Smooth muscle cell (in vitro differentiated cells): ENCODE measurements at regions not wholly inside any gene's neighbourhood (a gene's known extent, or its start where the extent isn't known, plus 50 kb on each side); places are given as distances from the start of the nearest gene placed in this dataset.
A peak's percentile ranks its signal among the peaks of the same experiment; 100 is the strongest.

Experiments
- DNase-seq: peaks from one replicate; lab custom pipeline; 2025; ENCODE audit not compliant: unreplicated experiment; lab: John Stamatoyannopoulos, UW
- H2AFZ ChIP-seq: fragments of 200-600 bp; sonication (generic); 2 replicates; pipeline ENCODE4 v1.6.0; 2016; ENCODE audit warnings: antibody characterized with exemption, low read depth, mild to moderate bottlenecking
- H3F3A ChIP-seq: fragments of 200-600 bp; sonication (generic); 2 replicates; pipeline ENCODE4 v1.6.0; 2017; ENCODE audit warnings: antibody characterized with exemption, low read depth
- H3K27ac ChIP-seq: fragments of 200-600 bp; sonication (generic); 2 replicates; pipeline ENCODE4 v1.5.1; 2016; ENCODE audit warnings: low read depth, mild to moderate bottlenecking
- H3K27me3 ChIP-seq: fragments of 200-600 bp; sonication (generic); 2 replicates; pipeline ENCODE4 v1.6.1; 2016; ENCODE audit warnings: low read depth, mild to moderate bottlenecking
- H3K36me3 ChIP-seq: fragments of 200-600 bp; sonication (generic); 2 replicates; pipeline ENCODE4 v1.5.1; 2016; ENCODE audit warnings: low read depth
- H3K4me1 ChIP-seq: fragments of 200-600 bp; sonication (generic); 2 replicates; pipeline ENCODE4 v1.5.1; 2016; ENCODE audit warnings: low read depth
- H3K4me2 ChIP-seq: fragments of 200-600 bp; sonication (generic); 2 replicates; pipeline ENCODE4 v1.6.0; 2016; ENCODE audit warnings: mild to moderate bottlenecking
- H3K4me3 ChIP-seq: fragments of 200-600 bp; sonication (generic); 2 replicates; pipeline ENCODE4 v1.5.1; 2016; ENCODE audit warnings: mild to moderate bottlenecking
- H3K79me2 ChIP-seq: fragments of 200-600 bp; sonication (generic); 2 replicates; pipeline ENCODE4 v1.6.0; 2016; ENCODE audit warnings: low read depth, mild to moderate bottlenecking
- H3K9ac ChIP-seq: fragments of 200-600 bp; sonication (generic); 2 replicates; pipeline ENCODE4 v1.6.0; 2016; ENCODE audit warnings: low read depth
- H3K9me3 ChIP-seq: fragments of 200-600 bp; sonication (generic); replicated peaks from 2 replicates; pipeline ENCODE4 v1.5.1; 2016; ENCODE audit warnings: low read depth
- H4K20me1 ChIP-seq: fragments of 200-600 bp; sonication (generic); 2 replicates; pipeline ENCODE4 v1.6.0; 2016; ENCODE audit warnings: low read depth
- CTCF ChIP-seq: fragments of 200-600 bp; sonication (generic); IDR thresholded peaks from 2 replicates; pipeline ENCODE4 v1.5.1; 2017; ENCODE audit warnings: borderline replicate concordance, mild to moderate bottlenecking, antibody characterized with exemption; ENCODE audit not compliant: insufficient read depth, poor library complexity, severe bottlenecking
- WGBS: methylation state at CpG from one replicate; pipeline ENCODE4 v1.1.7; 2016; ENCODE audit warnings: low lambda C conversion rate; 5-methylcytosine and 5-hydroxymethylcytosine counted together

DNA sequence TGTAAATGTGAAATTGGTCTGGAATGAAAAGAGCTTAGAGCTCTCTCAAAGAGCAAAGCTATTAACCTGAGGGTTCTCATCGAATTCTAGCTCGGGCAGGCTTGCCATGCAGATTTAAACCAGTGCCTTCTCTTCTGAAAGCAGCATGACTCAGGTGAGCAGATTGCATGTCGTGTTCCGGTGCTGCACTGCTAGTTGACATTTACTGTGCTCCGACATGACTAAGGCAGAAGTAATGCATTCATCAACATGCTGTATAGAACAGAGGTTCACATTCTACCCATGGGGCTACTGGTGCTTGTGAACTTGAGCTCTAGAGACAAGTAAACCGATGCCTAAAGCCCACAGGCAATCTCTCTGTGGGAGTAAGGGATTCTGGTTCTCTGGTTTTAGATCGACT lies 947.7 kb downstream of the EFNB2 start:
- peak overlapping the region; percentile 70 for H3K27ac ChIP-seq
- H3K36me3 ChIP-seq = no peaks in the 10 kb centered on the region
- H3K4me2 ChIP-seq = no peak overlapping the region
- no peak for TF ChIP-seq CTCF
- WGBS = 46% methylated on average over 7 of the region's 7 CpGs
- no peak overlapping the region for H2AFZ ChIP-seq
- H3K27me3 ChIP-seq = no peaks in the 10 kb centered on the region
- H3K9ac ChIP-seq = no peak overlapping the region
- DNase-seq = no peak
- no peak overlapping the region for H3K4me3 ChIP-seq
- no peaks in the 10 kb centered on the region for H3K79me2 ChIP-seq
- H4K20me1 ChIP-seq = no peaks in the 10 kb centered on the region
- no peaks in the 10 kb centered on the region for H3K4me1 ChIP-seq
- no peaks in the 10 kb centered on the region for H3F3A ChIP-seq
- no peaks in the 10 kb centered on the region for H3K9me3 ChIP-seq

DNA sequence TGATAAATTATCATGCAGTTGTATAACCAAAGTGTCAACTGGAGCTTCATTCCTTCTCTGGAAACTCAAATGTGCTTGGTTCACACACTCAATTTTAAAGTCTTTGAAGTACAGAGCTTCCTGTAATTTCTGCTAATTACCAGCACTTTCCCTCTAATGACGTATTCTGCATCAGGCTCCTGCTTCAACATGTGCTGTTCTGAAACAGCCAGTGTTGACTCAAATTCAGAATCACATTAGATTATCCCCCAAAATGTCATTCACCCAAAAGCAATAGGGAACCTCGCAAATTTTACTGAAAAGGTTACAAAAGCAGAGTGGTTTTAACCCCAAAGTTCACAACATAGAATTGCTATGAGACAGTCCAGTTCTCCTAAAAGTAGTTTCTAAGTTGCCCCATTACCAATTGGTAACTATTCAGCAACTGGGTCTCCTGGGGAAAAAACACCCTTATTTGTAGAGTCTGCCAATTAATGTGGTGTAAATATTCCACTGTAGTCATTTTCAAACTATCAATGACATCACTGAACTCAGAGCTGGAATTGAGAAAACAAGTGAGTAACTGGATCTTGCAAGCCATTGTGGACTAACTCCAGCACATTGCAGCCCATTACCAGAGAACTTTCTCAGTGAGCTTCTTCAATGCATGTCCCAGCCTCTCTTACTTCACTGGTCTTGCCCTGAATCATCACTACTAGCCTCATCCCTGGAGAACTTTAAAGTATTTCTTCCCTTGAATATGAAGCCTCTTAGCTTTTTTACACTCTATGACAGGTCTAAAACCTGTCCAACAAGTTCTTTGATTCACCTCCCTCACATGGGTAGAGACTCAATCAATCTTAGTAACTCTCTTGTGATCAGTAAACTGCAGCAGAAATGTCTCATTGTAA lies 955.4 kb downstream of the EFNB2 start:
- Histone ChIP-seq H2AFZ (no peak overlapping the region), H3F3A (no peaks in the 10 kb centered on the region), H3K27me3 (no peaks in the 10 kb centered on the region), H3K9me3 (no peaks in the 10 kb centered on the region), H3K79me2 (no peaks in the 10 kb centered on the region), H3K4me2 (no peak overlapping the region), H3K36me3 (no peaks in the 10 kb centered on the region), H4K20me1 (no peaks in the 10 kb centered on the region), H3K27ac (peak overlapping the region; percentile 66), H3K4me3 (no peak overlapping the region), H3K4me1 (no peaks in the 10 kb centered on the region), H3K9ac (no peak overlapping the region)
- 88% methylated on average over 2 of the region's 2 CpGs for WGBS
- no peak for TF ChIP-seq CTCF
- DNase-seq = no peak

DNA sequence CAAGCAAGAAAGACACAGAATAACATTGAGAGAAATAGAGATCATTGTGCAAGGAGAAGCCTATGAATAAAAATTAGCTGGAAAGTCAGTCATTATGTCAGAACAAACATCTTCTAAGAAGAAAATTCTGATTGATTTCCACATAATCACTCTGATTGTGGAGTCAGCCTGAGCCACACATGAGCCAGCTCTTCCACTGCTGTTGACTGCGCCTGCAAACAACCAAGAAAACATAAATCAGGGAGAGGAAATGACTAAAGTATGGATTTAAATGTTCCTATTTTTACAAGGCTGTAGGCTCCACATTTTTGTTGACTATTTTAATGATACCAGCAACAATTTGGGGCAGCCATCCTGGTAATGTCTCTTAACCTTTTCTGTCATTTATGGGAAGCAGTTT lies 962.3 kb downstream of the EFNB2 start:
- 17% methylated on average over 1 of the region's 1 CpG for WGBS
- H2AFZ ChIP-seq = no peak overlapping the region
- H3K79me2 ChIP-seq = no peaks in the 10 kb centered on the region
- peaks cover 2% of the 10 kb centered on the region for H3K4me1 ChIP-seq
- TF ChIP-seq CTCF = no peak
- H3K9me3 ChIP-seq = no peaks in the 10 kb centered on the region
- no peaks in the 10 kb centered on the region for H4K20me1 ChIP-seq
- H3K36me3 ChIP-seq = no peaks in the 10 kb centered on the region
- no peak overlapping the region for H3K9ac ChIP-seq
- H3F3A ChIP-seq = no peaks in the 10 kb centered on the region
- H3K4me3 ChIP-seq = no peak overlapping the region
- H3K27ac ChIP-seq = no peak overlapping the region
- H3K27me3 ChIP-seq = no peaks in the 10 kb centered on the region
- H3K4me2 ChIP-seq = no peak overlapping the region
- DNase-seq = no peak

DNA sequence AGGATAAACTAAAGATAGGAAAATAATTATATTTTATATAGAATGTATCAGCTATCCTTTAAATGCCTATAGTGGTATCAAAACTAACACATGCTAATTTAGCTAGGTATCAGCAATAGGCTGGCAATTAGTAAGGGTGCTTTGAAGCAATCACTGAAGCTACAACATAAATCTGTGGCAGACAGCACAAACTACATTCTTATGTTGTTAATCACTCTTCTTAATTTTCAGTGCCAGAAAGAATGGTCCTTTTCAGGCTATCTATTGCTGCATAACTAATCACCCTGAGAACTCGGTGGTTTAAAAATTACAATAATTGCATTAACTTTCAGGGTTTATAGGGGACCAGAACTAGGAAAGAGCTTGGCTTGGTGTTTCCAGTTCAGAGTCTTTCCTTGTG lies 963.1 kb downstream of the EFNB2 start:
- no peak for TF ChIP-seq CTCF
- no peaks in the 10 kb centered on the region for H3K9me3 ChIP-seq
- no peak overlapping the region for H3K9ac ChIP-seq
- no peaks in the 10 kb centered on the region for H3K36me3 ChIP-seq
- 31% methylated on average over 1 of the region's 1 CpG for WGBS
- no peak overlapping the region for H3K4me3 ChIP-seq
- no peak overlapping the region for H3K27ac ChIP-seq
- no peaks in the 10 kb centered on the region for H4K20me1 ChIP-seq
- no peak for DNase-seq
- H3K79me2 ChIP-seq = no peaks in the 10 kb centered on the region
- H2AFZ ChIP-seq = no peak overlapping the region
- peaks cover 2% of the 10 kb centered on the region for H3K4me1 ChIP-seq
- H3F3A ChIP-seq = no peaks in the 10 kb centered on the region
- H3K4me2 ChIP-seq = peak overlapping the region; percentile 51
- no peaks in the 10 kb centered on the region for H3K27me3 ChIP-seq
